Ascending aorta (tissue), 2 donors: ENCODE measurements at regions not wholly inside any gene's neighbourhood (a gene's known extent, or its start where the extent isn't known, plus 50 kb on each side); places are given as distances from the start of the nearest gene placed in this dataset.

ENCODE experiments used
- DNase-seq, 2 donors: peaks; one replicate each; pipeline ENCODE4 v3.0.0-alpha.2; 2019; ENCODE audit warnings: low spot score in 2 of 2
- H3K27ac ChIP-seq, 2 donors: fragments of 200-600 bp; sonication (generic); one replicate each; pipeline ENCODE4 v1.5.1; 2016 to 2017; ENCODE audit warnings: mild to moderate bottlenecking in 1 of 2
- H3K27me3 ChIP-seq: fragments of 200-600 bp; sonication (generic); one replicate; pipeline ENCODE4 v1.5.1; 2017
- H3K36me3 ChIP-seq, 2 donors: fragments of 200-600 bp; sonication (generic); one replicate each; pipeline ENCODE4 v1.5.1; 2016
- H3K4me1 ChIP-seq, 2 donors: fragments of 200-600 bp; sonication (generic); one replicate each; pipeline ENCODE4 v1.5.1; 2016 to 2017; ENCODE audit warnings: mild to moderate bottlenecking in 1 of 2
- H3K4me3 ChIP-seq, 2 donors: fragments of 200-600 bp; sonication (generic); one replicate each; pipeline ENCODE4 v1.5.1; 2016 to 2017; ENCODE audit warnings: mild to moderate bottlenecking in 1 of 2
- H3K9me3 ChIP-seq, 2 donors: fragments of 200-600 bp; sonication (generic); one replicate each; pipeline ENCODE4 v1.5.1; 2016
- CTCF ChIP-seq, 3 experiments: fragments of 200-600 bp in 2 of 3; fragments of 450-650 bp in 1 of 3; sonication (generic) in 2 of 3; IDR thresholded peaks; one replicate each; pipeline ENCODE4 v1.5.1; 2016 to 2019; ENCODE audit warnings: antibody characterized with exemption in 3 of 3, mild to moderate bottlenecking in 1 of 3, moderate library complexity in 1 of 3
- intact Hi-C: fragments of 100-400 bp; cut with DNase I; formaldehyde crosslinking; loops from one replicate; pipeline ENCODE4 v1.15.1; 2023

- no peak overlapping the region for H3K4me3 ChIP-seq
- DNase-seq = no peak
- no peaks in the 10 kb centered on the region for H3K36me3 ChIP-seq
- no peaks in the 10 kb centered on the region for H3K27me3 ChIP-seq
- intact Hi-C loops = no loop called here
- H3K27ac ChIP-seq = no peak overlapping the region
- TF ChIP-seq CTCF (IDR thresholded peaks at IDR 0.05) = no peak
- no peaks in the 10 kb centered on the region for H3K4me1 ChIP-seq
- H3K9me3 ChIP-seq = peaks cover 5 to 7% of the 10 kb centered on the region in 2 donors
Measured at GRCh38 chr5:82905986-82906385, 171.2 kb downstream of the TMEM167A start.

- H3K9me3 ChIP-seq = peaks cover 5 to 7% of the 10 kb centered on the region in 2 donors
- H3K36me3 ChIP-seq = no peaks in the 10 kb centered on the region
- no peak for DNase-seq
- H3K27me3 ChIP-seq = no peaks in the 10 kb centered on the region
- no peak overlapping the region for H3K27ac ChIP-seq
- TF ChIP-seq CTCF (IDR thresholded peaks at IDR 0.05) = no peak
- no peak overlapping the region for H3K4me3 ChIP-seq
- intact Hi-C loops = no loop called here
- H3K4me1 ChIP-seq = no peaks in the 10 kb centered on the region
Measured at GRCh38 chr5:82901281-82901888, 175.8 kb downstream of the TMEM167A start.

- no peak for TF ChIP-seq CTCF (IDR thresholded peaks at IDR 0.05)
- intact Hi-C loops = no loop called here
- no peaks in the 10 kb centered on the region for H3K9me3 ChIP-seq
- no peaks in the 10 kb centered on the region for H3K27me3 ChIP-seq
- H3K36me3 ChIP-seq = no peaks in the 10 kb centered on the region
- no peak overlapping the region for H3K27ac ChIP-seq
- no peak for DNase-seq
- H3K4me3 ChIP-seq = no peak overlapping the region
- H3K4me1 ChIP-seq = no peaks in the 10 kb centered on the region
Measured at GRCh38 chr5:82894716-82895115, 182.5 kb downstream of the TMEM167A start.

GRCh38 chr5:82889088-82889487, 188.1 kb downstream of the TMEM167A start:
- H3K4me1 ChIP-seq = no peaks in the 10 kb centered on the region
- no peak for DNase-seq
- no peak for TF ChIP-seq CTCF (IDR thresholded peaks at IDR 0.05)
- intact Hi-C loops = no loop called here
- H3K36me3 ChIP-seq = no peaks in the 10 kb centered on the region
- no peaks in the 10 kb centered on the region for H3K27me3 ChIP-seq
- no peak overlapping the region for H3K4me3 ChIP-seq
- no peaks in the 10 kb centered on the region for H3K9me3 ChIP-seq
- no peak overlapping the region for H3K27ac ChIP-seq

GRCh38 chr5:82886911-82887310, 190.3 kb downstream of the TMEM167A start:
- DNase-seq = no peak
- Histone ChIP-seq H3K4me1 (no peaks in the 10 kb centered on the region), H3K36me3 (no peaks in the 10 kb centered on the region), H3K27me3 (no peaks in the 10 kb centered on the region), H3K9me3 (no peaks in the 10 kb centered on the region), H3K4me3 (no peak overlapping the region), H3K27ac (no peak overlapping the region)
- intact Hi-C loops = no loop called here
- TF ChIP-seq CTCF (IDR thresholded peaks at IDR 0.05) = no peak
